ENCODE measurements at regions not wholly inside any gene's neighbourhood (a gene's known extent, or its start where the extent isn't known, plus 50 kb on each side); places are given as distances from the start of the nearest gene placed in this dataset.

DNA sequence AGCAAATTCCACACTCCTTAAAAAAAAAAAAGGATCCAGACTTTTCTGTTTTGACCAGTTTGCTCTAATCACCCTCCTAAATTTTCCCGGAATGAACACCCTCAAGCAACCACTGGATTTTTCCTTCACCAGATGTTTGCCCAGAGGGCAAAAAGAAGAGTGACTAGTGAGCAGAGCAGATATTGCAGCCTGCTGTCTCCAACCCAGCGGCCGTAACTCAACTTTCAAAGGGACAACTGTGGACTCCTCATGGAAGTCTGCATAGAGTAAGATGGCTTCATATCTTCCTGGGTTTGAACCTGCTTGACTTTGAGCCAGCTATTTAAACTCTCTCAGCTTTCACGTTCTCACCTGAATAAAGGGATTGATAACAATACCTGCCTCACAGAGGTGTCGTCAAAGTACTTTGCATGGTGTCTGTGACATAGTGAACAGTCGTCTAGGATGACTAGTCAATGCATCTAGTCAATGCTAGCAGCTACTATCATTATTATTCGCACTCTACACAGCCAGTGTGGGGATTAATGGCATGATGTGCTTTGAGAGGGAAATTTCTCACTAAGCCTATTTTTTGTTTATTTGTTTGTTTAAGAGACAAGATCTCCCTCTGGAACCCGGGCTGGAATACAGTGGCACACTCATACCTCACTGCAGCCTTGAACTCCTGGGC is 92.2 kb upstream of the HIVEP1 start:
- TF ChIP-seq, protein P1, sequence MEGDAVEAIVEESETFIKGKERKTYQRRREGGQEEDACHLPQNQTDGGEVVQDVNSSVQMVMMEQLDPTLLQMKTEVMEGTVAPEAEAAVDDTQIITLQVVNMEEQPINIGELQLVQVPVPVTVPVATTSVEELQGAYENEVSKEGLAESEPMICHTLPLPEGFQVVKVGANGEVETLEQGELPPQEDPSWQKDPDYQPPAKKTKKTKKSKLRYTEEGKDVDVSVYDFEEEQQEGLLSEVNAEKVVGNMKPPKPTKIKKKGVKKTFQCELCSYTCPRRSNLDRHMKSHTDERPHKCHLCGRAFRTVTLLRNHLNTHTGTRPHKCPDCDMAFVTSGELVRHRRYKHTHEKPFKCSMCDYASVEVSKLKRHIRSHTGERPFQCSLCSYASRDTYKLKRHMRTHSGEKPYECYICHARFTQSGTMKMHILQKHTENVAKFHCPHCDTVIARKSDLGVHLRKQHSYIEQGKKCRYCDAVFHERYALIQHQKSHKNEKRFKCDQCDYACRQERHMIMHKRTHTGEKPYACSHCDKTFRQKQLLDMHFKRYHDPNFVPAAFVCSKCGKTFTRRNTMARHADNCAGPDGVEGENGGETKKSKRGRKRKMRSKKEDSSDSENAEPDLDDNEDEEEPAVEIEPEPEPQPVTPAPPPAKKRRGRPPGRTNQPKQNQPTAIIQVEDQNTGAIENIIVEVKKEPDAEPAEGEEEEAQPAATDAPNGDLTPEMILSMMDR (IDR thresholded peaks at IDR 0.05; ENCODE audit: low read depth, low read length) = no peak
- no peak for DNase-seq (ENCODE audit: low read depth in 2 of 2)
- no peak overlapping the region for H3K4me3 ChIP-seq (replicated peaks in 1 of 2; ENCODE audit: low read depth in 2 of 2, low read length in 2 of 2)

DNA sequence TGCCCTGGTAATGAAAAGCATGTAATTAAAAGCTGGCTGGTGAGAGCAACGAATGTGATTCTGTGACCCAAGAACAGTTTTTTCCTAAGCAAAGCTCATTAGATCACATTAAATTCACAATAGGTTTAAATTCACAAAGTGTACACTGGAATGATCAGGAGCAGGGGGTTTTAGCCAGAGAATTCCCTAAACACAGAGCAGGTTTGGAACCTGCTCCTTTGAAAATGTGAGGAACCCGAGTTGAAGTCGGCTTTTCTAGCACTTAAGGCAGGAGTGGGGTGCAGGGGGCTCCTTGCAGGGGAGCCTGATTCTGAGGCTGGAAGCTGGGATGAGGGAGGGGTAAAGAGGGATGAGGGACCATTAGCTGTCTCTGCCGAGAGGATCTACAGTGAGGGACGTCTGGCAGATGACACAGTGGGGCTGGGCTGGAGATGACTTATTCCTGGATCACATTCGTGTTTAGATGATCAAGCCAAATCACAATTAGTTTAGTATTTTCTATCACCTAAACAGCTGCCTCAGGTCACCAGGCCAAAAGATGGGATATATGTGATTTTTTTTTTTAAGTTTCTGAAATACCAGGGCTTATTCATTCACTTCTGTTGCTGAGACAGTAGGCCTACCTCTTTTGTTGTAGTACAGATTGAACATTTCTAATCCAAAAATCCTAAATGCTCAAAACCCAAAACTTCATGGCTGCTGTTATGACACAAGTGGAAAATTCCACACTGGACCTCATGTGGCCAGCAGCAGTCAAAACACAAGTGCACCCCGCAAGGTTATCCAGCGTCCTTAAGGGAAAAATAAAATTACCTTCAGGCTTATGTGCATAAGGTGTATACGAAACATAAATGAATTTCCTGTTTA is 93.1 kb upstream of the HIVEP1 start:
- TF ChIP-seq, protein P1 (IDR thresholded peaks at IDR 0.05; ENCODE audit: low read depth, low read length) = no peak
- no peak for DNase-seq (ENCODE audit: low read depth in 2 of 2)
- H3K4me3 ChIP-seq (replicated peaks in 1 of 2; ENCODE audit: low read depth in 2 of 2, low read length in 2 of 2) = no peak overlapping the region

DNA sequence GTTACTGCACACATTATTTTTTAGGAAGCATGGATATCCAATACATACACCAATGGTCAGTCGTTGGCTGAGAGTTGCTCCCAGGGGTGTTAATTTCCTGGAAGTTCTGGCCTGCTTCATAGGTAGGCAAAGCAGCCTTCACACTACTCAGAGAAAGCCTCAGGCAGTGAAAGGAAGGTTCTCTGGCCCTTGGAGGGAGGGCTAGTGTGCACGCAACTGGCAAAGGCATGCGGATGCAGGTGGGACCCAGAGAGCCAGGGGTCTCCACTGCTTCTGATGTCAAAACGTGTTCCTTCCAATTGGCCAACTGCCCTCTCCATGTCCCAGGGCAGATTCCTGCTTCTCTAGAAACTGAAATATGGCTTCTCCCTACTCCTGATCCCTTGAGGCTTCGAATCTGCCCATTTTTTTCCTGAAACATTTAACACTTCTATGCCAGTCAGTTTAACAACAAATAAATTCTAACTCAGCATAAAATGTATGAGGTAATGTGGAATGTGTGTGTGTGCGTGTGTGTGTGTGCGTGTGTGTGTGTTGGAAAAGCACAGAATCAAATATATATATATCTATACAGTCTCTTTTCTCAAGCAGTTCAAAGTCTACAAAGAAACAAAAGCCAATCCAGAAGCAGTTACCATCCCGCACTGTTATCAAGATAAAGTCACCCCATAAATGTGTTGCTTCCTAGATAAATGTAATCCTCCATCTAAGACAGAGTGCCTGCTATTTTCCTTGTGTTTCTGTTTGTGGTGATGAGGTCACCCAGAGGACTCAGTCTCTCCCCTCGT is 94.0 kb upstream of the HIVEP1 start:
- DNase-seq (ENCODE audit: low read depth in 2 of 2) = peak; percentile 50 to 65
- TF ChIP-seq, protein P1 (IDR thresholded peaks at IDR 0.05; ENCODE audit: low read depth, low read length) = no peak
- H3K4me3 ChIP-seq (replicated peaks in 1 of 2; ENCODE audit: low read depth in 2 of 2, low read length in 2 of 2) = no peak overlapping the region

DNA sequence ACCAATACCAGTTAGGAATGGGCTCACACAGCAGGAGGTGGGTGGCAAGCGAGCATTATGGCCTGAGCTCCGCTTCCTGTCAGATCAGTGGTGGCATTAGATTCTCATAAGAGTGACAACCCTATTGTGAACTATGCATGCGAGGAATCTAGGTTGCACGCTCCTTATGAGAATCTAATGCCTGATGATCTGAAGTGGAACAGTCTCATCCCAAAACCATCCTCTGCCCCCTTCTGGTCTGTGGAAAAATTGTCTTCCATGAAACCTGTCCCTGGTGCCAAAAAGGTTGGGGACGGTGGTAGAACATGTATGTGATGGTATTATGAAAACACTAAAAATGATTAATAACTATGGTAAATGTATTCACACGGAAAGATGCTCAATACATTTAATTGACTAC is 99.7 kb upstream of the HIVEP1 start:
- TF ChIP-seq, protein P1 (IDR thresholded peaks at IDR 0.05; ENCODE audit: low read depth, low read length) = peak; percentile 8
- DNase-seq (ENCODE audit: low read depth in 2 of 2) = peak in 1 of 2 donors; percentile 29
- no peak overlapping the region for H3K4me3 ChIP-seq (replicated peaks in 1 of 2; ENCODE audit: low read depth in 2 of 2, low read length in 2 of 2)

DNA sequence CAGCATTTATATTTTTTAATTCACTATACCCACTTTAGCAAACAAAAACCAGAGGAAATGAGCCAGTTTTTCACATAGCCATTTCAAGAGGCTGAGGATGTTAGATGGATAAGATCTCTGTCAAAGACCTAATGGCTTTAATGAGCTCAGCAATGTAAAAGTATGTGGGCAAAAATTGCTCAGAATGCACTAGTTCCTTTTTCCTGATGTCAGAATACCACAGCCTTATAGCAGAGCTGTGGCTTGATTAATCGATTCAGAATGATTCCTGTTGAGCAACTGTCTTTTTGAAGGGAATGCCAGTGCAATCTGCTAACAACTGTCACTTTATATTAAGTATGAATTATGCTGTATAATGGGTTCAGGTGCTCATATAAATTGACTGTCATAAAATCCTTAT is 100.6 kb upstream of the HIVEP1 start:
- DNase-seq (ENCODE audit: low read depth in 2 of 2) = peak; percentile 3 to 18
- TF ChIP-seq, protein P1 (IDR thresholded peaks at IDR 0.05; ENCODE audit: low read depth, low read length) = no peak
- H3K4me3 ChIP-seq (replicated peaks in 1 of 2; ENCODE audit: low read depth in 2 of 2, low read length in 2 of 2) = no peak overlapping the region

DNA sequence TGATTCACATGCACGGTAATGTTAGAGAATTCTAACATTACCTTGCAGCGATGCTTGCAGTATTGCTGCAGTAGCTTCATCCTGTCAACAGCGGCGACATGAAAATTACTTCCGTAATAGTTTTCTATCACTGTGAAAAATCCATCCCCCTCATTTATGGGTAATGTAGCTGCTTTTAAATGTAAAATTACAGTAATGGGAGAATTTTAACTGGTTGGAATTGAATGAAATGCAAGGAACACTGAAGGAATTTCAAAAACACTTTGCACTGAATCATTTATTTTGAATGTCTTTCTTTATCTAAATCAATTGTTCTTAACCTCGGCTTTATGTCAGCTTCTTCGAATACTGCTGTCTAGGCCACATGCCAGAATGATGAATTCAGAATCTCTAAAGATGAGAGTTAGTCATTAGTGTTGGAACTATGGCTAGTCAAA is 102.4 kb upstream of the HIVEP1 start:
- no peak overlapping the region for H3K4me3 ChIP-seq (replicated peaks in 1 of 2; ENCODE audit: low read depth in 2 of 2, low read length in 2 of 2)
- peak; percentile 70 to 87 for DNase-seq (ENCODE audit: low read depth in 2 of 2)
- TF ChIP-seq, protein P1 (IDR thresholded peaks at IDR 0.05; ENCODE audit: low read depth, low read length) = no peak
